ENCODE measurements at regions not wholly inside any gene's neighbourhood (a gene's known extent, or its start where the extent isn't known, plus 50 kb on each side); places are given as distances from the start of the nearest gene placed in this dataset.

DNA sequence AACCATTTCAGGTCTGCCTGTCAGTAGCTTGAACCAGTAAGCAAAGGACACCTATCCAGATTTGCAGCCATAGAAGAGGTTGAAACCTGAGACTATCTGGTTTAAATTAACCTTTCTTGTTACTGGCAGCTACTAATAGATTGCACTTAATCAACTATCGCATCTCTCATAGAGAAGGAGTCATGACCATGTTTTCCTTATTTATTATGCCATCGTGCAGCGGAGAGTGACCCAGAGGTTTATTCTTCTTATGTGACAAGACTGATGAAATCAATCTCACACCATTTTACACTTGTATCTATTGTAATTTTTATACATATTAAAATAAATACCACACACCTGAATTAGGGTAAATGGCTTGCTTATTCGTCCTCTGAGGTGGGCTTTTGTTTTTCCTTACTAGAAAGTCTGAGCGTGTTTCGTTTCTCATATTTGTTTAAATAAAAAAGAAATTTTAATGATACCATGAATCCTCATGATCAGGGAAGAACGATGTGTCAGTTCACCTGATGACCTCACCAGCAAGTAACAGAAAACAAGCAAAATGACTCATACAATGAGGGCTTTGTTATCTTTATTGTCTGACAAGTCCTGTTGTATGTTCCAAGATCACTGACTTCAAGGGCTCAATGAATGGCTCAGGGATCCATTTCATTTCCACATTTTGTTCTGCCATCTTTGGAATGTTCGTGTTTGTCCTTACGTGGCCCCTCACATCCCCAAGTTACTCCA lies 379.5 kb upstream of the DPH6 start:
- no peaks in the 10 kb centered on the region for H3K36me3 ChIP-seq (ENCODE audit: control insufficient read depth, insufficient read depth, low read length)
- no peak overlapping the region for H3K27ac ChIP-seq (ENCODE audit: insufficient read depth, low read length, poor library complexity, severe bottlenecking)
- no peak for DNase-seq
- H3K4me3 ChIP-seq (ENCODE audit: insufficient read depth, low read depth, low read length, poor library complexity, severe bottlenecking), result no peak overlapping the region
- no peaks in the 10 kb centered on the region for H3K9me3 ChIP-seq (ENCODE audit: control insufficient read depth, low read length)
- no peaks in the 10 kb centered on the region for H3K27me3 ChIP-seq (replicated peaks; ENCODE audit: control insufficient read depth, insufficient read depth, low read length, poor library complexity, severe bottlenecking)
- H3K4me1 ChIP-seq (ENCODE audit: control insufficient read depth, insufficient read depth, low read length, poor library complexity, severe bottlenecking), result no peaks in the 10 kb centered on the region

DNA sequence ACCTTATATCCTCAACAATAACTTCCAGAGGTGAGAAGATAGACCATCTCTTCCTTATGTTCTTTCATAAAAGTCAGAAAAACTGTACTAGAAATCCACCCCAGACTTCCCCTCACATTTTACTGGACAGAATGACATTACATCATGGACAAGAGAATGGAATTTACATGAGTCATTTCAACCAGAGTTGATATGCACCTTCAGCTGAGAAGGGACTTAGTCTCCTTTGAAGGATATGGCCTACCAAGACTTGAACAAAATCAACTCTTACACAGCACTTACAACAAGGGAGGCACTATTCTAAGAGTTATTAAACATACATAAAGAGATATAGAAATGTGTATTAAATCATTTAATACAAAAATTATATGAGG lies 380.0 kb upstream of the DPH6 start:
- no peaks in the 10 kb centered on the region for H3K27me3 ChIP-seq (replicated peaks; ENCODE audit: control insufficient read depth, insufficient read depth, low read length, poor library complexity, severe bottlenecking)
- no peaks in the 10 kb centered on the region for H3K4me1 ChIP-seq (ENCODE audit: control insufficient read depth, insufficient read depth, low read length, poor library complexity, severe bottlenecking)
- DNase-seq, result no peak
- no peak overlapping the region for H3K27ac ChIP-seq (ENCODE audit: insufficient read depth, low read length, poor library complexity, severe bottlenecking)
- H3K36me3 ChIP-seq (ENCODE audit: control insufficient read depth, insufficient read depth, low read length), result no peaks in the 10 kb centered on the region
- H3K4me3 ChIP-seq (ENCODE audit: insufficient read depth, low read depth, low read length, poor library complexity, severe bottlenecking), result no peak overlapping the region
- no peaks in the 10 kb centered on the region for H3K9me3 ChIP-seq (ENCODE audit: control insufficient read depth, low read length)

DNA sequence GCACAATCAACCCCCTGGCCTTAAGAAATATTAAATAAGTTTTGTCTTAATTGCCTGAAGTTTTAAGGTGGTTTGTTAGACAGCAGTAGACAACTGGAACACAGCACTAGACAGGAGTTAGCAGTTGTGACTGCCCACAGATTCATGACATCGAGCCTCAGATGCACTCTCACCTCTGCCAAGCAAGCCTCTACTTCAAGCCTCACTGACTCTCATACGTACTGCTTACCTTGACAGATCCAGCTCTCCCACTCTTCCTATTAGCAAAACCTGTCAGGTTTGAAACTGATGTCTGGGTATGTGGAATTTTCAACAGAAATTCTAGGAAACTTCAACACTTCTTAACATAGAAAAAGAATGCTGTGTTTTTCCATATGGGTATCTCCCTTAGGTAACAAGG lies 382.9 kb upstream of the DPH6 start:
- no peaks in the 10 kb centered on the region for H3K36me3 ChIP-seq (ENCODE audit: control insufficient read depth, insufficient read depth, low read length)
- no peaks in the 10 kb centered on the region for H3K9me3 ChIP-seq (ENCODE audit: control insufficient read depth, low read length)
- no peaks in the 10 kb centered on the region for H3K27me3 ChIP-seq (replicated peaks; ENCODE audit: control insufficient read depth, insufficient read depth, low read length, poor library complexity, severe bottlenecking)
- no peak for DNase-seq
- no peak overlapping the region for H3K27ac ChIP-seq (ENCODE audit: insufficient read depth, low read length, poor library complexity, severe bottlenecking)
- no peak overlapping the region for H3K4me3 ChIP-seq (ENCODE audit: insufficient read depth, low read depth, low read length, poor library complexity, severe bottlenecking)
- no peaks in the 10 kb centered on the region for H3K4me1 ChIP-seq (ENCODE audit: control insufficient read depth, insufficient read depth, low read length, poor library complexity, severe bottlenecking)

DNA sequence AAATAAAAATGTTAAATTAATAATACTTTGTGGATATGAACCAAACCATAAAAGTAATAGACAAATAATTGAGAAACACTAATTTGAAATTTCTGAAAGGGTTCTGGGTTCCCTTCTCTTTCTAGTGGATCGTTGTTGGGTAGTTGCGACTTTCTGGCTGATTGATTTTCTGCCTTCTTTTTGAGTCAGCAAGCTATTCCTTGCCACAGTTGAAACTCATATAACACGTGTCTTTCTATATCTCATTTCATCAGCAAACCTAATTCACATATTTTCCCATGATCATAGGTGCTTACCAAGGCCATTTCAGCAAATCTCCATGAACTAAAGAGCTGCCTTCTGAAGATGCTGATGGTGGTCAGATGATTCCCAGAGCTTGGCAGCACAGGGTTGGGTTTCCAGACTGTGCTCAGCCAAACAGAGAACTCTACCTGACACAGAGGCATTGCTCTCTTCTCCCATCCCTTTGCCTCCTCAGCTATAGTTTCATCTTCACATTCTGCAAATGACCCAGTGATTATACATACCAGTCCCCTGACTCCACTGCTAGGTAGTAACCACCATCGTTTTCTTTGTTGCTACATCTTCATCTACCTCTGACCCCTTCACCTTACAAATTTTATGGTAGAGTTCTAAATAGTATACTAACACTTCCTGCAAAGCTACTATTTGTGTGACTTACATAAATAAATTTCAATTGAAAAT lies 383.9 kb upstream of the DPH6 start:
- no peaks in the 10 kb centered on the region for H3K4me1 ChIP-seq (ENCODE audit: control insufficient read depth, insufficient read depth, low read length, poor library complexity, severe bottlenecking)
- H3K27me3 ChIP-seq (replicated peaks; ENCODE audit: control insufficient read depth, insufficient read depth, low read length, poor library complexity, severe bottlenecking), result no peaks in the 10 kb centered on the region
- no peak overlapping the region for H3K4me3 ChIP-seq (ENCODE audit: insufficient read depth, low read depth, low read length, poor library complexity, severe bottlenecking)
- H3K9me3 ChIP-seq (ENCODE audit: control insufficient read depth, low read length), result no peaks in the 10 kb centered on the region
- H3K27ac ChIP-seq (ENCODE audit: insufficient read depth, low read length, poor library complexity, severe bottlenecking), result no peak overlapping the region
- no peak for DNase-seq
- no peaks in the 10 kb centered on the region for H3K36me3 ChIP-seq (ENCODE audit: control insufficient read depth, insufficient read depth, low read length)

DNA sequence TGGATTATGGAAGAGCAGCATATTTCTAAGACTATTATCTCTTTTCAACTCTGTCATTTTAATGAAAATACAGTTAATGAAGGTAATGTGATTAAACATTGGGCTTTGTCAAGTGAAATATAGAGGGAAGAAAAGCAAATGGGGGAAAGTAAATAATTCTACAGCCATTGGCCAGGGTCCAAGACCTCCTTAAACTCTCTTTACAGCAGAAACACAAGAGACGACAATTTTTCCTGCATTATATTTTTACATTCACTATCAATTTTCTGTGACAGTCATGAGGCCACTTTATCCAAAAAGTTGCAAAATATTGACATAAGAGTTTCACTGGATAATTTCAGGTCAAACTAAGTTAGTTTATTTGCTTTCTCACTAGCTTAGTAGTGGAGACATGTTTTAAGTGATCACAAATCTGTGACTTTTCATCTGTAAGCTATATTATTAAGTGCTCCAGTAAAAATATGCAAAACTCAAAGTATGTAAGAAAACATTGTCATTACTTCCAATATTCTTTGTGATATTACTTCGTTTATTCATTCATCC lies 385.9 kb upstream of the DPH6 start:
- no peak overlapping the region for H3K27ac ChIP-seq (ENCODE audit: insufficient read depth, low read length, poor library complexity, severe bottlenecking)
- H3K4me1 ChIP-seq (ENCODE audit: control insufficient read depth, insufficient read depth, low read length, poor library complexity, severe bottlenecking), result no peaks in the 10 kb centered on the region
- no peaks in the 10 kb centered on the region for H3K9me3 ChIP-seq (ENCODE audit: control insufficient read depth, low read length)
- no peaks in the 10 kb centered on the region for H3K36me3 ChIP-seq (ENCODE audit: control insufficient read depth, insufficient read depth, low read length)
- DNase-seq, result no peak
- H3K27me3 ChIP-seq (replicated peaks; ENCODE audit: control insufficient read depth, insufficient read depth, low read length, poor library complexity, severe bottlenecking), result no peaks in the 10 kb centered on the region
- no peak overlapping the region for H3K4me3 ChIP-seq (ENCODE audit: insufficient read depth, low read depth, low read length, poor library complexity, severe bottlenecking)

DNA sequence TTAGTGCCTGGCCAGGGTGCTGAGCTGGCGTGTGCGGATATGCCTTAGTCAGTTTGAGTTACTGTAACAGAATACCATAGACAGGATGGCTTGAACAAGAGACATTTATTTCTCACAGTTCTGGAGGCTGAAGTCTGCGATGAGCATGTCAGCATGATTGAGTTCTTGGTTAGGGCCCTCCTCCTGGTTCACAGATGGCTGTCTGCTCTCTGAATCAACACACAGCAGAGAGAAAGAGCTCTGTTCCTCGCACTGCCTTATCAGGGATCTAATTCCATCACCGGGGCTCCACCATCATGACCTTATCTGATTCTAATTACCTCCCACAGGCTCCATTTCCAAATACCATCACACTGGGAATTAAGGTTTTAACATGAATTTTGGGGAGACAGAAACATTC lies 386.6 kb upstream of the DPH6 start:
- H3K36me3 ChIP-seq (ENCODE audit: control insufficient read depth, insufficient read depth, low read length), result no peaks in the 10 kb centered on the region
- H3K27me3 ChIP-seq (replicated peaks; ENCODE audit: control insufficient read depth, insufficient read depth, low read length, poor library complexity, severe bottlenecking), result no peaks in the 10 kb centered on the region
- no peak for DNase-seq
- H3K4me1 ChIP-seq (ENCODE audit: control insufficient read depth, insufficient read depth, low read length, poor library complexity, severe bottlenecking), result no peaks in the 10 kb centered on the region
- no peak overlapping the region for H3K4me3 ChIP-seq (ENCODE audit: insufficient read depth, low read depth, low read length, poor library complexity, severe bottlenecking)
- H3K9me3 ChIP-seq (ENCODE audit: control insufficient read depth, low read length), result no peaks in the 10 kb centered on the region
- H3K27ac ChIP-seq (ENCODE audit: insufficient read depth, low read length, poor library complexity, severe bottlenecking), result no peak overlapping the region

DNA sequence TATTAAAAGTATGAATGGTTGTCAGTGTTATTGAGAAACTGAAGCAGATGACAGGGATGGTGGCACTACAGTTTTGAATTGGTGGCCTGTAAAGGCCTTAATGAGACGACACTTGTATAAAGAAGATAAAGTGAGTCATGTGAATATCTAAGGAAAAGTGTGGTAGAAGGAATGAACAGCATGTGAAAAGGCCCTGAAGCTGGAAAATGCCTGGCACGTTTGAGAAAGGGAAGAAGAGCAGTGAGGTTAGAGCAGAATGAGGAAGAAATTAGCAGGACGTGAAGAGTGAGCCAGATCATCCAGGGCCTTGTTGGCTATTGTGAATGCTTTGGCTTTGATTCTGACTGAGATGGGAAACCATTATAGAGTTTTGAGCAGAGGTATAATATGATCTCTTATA lies 387.6 kb upstream of the DPH6 start:
- Histone ChIP-seq H3K27me3 (replicated peaks; ENCODE audit: control insufficient read depth, insufficient read depth, low read length, poor library complexity, severe bottlenecking) (no peaks in the 10 kb centered on the region), H3K9me3 (ENCODE audit: control insufficient read depth, low read length) (no peaks in the 10 kb centered on the region)

DNA sequence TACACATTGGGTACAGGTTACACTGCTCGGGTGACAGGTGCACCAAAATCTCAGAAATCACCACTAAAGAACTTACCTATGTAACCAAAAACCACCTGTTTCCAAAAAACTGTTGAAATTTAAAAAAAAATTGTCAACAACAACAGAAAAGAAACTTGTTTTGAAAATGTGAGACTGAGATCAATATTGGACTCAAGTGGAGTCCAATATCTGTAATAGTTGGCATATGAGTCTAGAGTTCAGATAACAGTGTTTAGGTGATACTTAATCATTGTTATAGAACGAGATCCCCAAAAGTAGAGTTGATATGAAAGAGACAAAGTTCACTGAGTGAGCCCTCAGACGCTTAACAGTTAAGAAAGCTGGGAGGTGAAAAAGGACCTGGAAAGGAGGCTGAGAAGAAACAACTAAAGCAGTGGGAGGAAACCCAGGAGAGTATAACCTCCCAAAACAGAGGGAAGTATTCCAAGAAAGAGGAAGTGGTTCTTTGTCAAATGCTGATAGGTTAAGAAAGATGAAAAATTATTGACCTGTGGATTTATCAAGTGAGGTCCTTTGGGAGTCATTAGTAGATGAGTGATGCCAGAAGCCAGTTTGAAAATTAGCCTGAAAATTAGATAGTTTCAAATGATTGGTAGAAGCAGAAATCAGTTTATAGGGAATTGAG lies 388.6 kb upstream of the DPH6 start:
- no peaks in the 10 kb centered on the region for H3K36me3 ChIP-seq (ENCODE audit: control insufficient read depth, insufficient read depth, low read length)
- no peaks in the 10 kb centered on the region for H3K27me3 ChIP-seq (replicated peaks; ENCODE audit: control insufficient read depth, insufficient read depth, low read length, poor library complexity, severe bottlenecking)
- no peaks in the 10 kb centered on the region for H3K4me1 ChIP-seq (ENCODE audit: control insufficient read depth, insufficient read depth, low read length, poor library complexity, severe bottlenecking)
- no peak overlapping the region for H3K27ac ChIP-seq (ENCODE audit: insufficient read depth, low read length, poor library complexity, severe bottlenecking)
- H3K9me3 ChIP-seq (ENCODE audit: control insufficient read depth, low read length), result no peaks in the 10 kb centered on the region
- no peak overlapping the region for H3K4me3 ChIP-seq (ENCODE audit: insufficient read depth, low read depth, low read length, poor library complexity, severe bottlenecking)
- DNase-seq, result no peak

More for the DNA sequence above, 387.6 kb upstream of the DPH6 start:
- Histone ChIP-seq H3K27ac (ENCODE audit: insufficient read depth, low read length, poor library complexity, severe bottlenecking) (no peak overlapping the region), H3K36me3 (ENCODE audit: control insufficient read depth, insufficient read depth, low read length) (no peaks in the 10 kb centered on the region), H3K4me3 (ENCODE audit: insufficient read depth, low read depth, low read length, poor library complexity, severe bottlenecking) (no peak overlapping the region), H3K4me1 (ENCODE audit: control insufficient read depth, insufficient read depth, low read length, poor library complexity, severe bottlenecking) (no peaks in the 10 kb centered on the region)
- no peak for DNase-seq

DNA sequence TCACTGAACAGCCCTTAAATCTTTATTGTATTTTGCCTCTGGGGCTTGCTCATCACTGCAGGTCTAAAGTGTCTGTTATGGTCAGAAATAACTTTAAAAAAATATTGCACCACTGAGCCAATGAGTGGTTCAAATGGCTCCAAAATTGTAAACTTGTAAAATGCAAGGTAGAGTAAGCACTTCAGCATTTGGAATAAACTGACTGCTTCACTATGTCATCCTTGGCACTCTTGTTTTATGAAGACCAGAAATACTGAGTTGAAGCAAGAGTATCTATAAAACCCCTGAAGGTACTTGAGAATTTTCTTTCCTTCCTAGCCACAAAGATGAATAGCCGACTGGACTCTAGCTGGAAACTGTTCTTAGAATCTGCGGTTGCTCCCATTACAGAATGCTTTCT lies 390.3 kb upstream of the DPH6 start:
- Histone ChIP-seq H3K36me3 (ENCODE audit: control insufficient read depth, insufficient read depth, low read length) (no peaks in the 10 kb centered on the region), H3K9me3 (ENCODE audit: control insufficient read depth, low read length) (no peaks in the 10 kb centered on the region), H3K27me3 (replicated peaks; ENCODE audit: control insufficient read depth, insufficient read depth, low read length, poor library complexity, severe bottlenecking) (no peaks in the 10 kb centered on the region), H3K4me3 (ENCODE audit: insufficient read depth, low read depth, low read length, poor library complexity, severe bottlenecking) (no peak overlapping the region), H3K4me1 (ENCODE audit: control insufficient read depth, insufficient read depth, low read length, poor library complexity, severe bottlenecking) (no peaks in the 10 kb centered on the region), H3K27ac (ENCODE audit: insufficient read depth, low read length, poor library complexity, severe bottlenecking) (no peak overlapping the region)
- DNase-seq, result no peak

DNA sequence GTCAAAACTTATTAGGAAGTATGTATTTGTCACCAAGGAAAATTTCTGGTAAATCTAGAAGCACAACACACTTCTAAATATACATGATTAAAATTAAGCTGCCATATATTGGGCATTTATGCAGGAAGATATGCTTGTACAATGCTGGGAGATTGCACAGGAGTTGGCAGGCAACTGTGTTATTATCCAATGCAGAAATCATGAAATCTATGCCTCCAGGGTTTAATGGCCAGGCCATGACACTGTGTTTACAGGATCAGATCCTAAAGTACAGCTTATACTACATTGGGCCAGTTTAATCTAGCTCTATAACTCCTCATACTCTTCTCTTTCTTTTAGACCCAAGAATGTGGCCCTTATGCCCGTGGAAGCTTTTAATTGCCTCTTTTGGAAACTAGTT lies 391.4 kb upstream of the DPH6 start:
- Histone ChIP-seq H3K36me3 (ENCODE audit: control insufficient read depth, insufficient read depth, low read length) (no peaks in the 10 kb centered on the region), H3K4me3 (ENCODE audit: insufficient read depth, low read depth, low read length, poor library complexity, severe bottlenecking) (no peak overlapping the region), H3K27me3 (replicated peaks; ENCODE audit: control insufficient read depth, insufficient read depth, low read length, poor library complexity, severe bottlenecking) (no peaks in the 10 kb centered on the region), H3K4me1 (ENCODE audit: control insufficient read depth, insufficient read depth, low read length, poor library complexity, severe bottlenecking) (no peaks in the 10 kb centered on the region), H3K9me3 (ENCODE audit: control insufficient read depth, low read length) (no peaks in the 10 kb centered on the region), H3K27ac (ENCODE audit: insufficient read depth, low read length, poor library complexity, severe bottlenecking) (no peak overlapping the region)
- no peak for DNase-seq

Measured in effector memory CD4-positive, alpha-beta T cell (primary cell).